GM20431 (cell line): ENCODE measurements at regions not wholly inside any gene's neighbourhood (a gene's known extent, or its start where the extent isn't known, plus 50 kb on each side); places are given as distances from the start of the nearest gene placed in this dataset.

Experiments used
- in situ Hi-C: fragments of 300-500 bp; cut with MseI, MboI; formaldehyde crosslinking; loops from one replicate; pipeline ENCODE4 v1.15.0; 2020; ENCODE audit warnings: low sequenced_read_pairs; ENCODE audit not compliant: unreplicated experiment

DNA sequence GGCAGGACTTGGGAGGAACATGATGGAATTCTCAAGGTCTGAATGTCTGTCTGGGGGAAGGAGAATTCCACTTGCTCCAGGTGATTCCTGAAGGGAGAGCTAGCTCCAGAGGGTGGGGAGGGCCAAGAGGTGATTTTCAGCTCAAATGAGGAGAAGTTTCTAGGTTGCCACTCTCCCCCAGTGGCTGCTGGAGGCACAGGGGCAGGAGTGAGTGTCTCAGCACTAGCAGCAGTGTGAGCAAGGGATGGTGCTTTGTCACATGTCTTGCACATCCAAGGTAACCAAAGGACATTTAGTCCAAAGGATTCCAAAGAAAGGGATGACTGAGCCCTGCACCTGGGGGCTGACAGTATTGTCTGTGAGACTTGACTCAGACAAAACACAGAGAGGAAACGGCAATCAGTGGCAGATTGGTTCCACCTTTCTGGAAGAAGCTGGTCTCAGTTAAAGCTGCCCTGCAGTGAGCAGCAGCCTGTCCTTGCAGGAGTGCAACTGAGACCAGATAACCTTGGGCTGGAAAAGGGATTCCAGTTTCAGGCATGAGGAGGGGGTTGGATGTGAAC lies 51.2 kb upstream of the PCBD1 start:
- in situ Hi-C loops = loop anchor here (10.0 kb wide), 1 partner anchor 265 kb away; no protein-coding TSS in a partner anchor

DNA sequence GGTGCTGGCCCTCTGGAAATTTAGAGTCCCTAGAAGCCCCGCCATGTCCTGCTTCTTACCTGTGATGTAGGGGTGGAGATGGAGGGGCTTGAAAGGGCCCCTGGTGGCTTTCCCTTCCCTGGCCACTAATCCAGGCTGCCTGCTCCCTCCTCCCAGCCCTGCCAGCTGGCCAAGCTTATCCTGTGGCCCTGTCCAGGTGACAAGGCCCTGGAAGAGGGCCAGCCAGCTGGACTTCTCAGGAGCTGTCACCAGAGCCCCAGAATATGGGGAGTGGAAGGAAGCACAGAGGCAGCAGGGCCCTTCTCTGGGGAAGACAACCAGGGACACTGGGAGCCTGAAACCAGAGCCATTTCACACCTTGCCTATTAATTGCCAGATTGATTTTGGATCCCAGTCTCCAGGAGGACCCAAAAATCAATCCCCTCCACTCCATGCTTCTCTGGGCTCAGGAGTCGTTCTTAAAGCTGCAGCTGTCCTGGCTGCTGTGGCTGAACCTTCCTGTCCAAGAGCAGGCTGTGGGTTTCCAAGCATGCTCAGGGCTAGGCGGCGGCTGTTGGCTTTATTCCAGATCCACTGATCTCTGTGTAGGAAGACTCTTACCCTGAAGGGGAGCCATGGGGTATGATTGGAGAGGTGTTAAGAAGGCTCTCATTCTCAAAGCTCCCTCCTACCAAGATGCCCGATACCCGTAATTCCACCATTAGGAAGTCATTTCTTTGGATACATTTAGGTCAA lies 52.6 kb upstream of the PCBD1 start:
- in situ Hi-C loops = no loop called here

DNA sequence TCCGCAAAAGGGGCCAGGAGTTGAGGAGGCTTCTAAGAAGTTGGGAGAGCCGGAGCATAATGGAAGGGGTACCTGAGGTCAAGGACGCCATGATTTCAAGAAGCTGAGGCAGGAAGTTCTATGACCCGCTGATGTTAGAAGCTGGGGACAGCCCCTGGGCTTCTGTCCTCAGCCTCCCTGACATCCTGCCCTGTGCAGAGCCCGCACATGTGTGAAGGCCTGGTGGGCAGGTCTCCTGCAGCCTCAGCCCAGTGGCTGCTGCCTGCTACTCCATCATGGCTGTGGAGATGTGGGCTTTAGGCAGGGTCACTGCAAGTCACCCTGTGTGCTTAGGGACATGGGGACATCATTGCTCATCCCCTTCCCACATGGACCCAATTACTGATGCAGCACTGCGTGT lies 53.8 kb upstream of the PCBD1 start:
- in situ Hi-C loops = no loop called here

DNA sequence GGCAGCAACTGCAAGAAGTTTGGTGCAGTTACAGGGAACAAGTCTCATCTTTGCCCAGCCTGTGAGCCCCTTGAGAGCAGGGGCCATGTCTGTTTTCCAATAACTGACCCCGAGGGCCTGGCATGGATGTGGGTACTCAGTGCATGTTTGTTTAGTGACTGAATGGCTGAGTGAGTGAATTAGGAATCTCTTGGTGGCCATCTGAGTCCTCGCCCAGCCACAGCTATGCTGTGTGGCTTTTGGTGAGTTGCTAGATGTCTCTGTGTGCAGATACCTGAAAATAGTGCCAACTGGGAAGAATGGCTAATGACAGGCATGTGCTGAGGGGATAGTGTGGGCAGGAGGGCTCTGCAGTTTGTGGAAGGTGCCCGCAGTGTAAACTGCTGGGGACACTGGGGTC lies 54.4 kb upstream of the PCBD1 start:
- in situ Hi-C loops = no loop called here

DNA sequence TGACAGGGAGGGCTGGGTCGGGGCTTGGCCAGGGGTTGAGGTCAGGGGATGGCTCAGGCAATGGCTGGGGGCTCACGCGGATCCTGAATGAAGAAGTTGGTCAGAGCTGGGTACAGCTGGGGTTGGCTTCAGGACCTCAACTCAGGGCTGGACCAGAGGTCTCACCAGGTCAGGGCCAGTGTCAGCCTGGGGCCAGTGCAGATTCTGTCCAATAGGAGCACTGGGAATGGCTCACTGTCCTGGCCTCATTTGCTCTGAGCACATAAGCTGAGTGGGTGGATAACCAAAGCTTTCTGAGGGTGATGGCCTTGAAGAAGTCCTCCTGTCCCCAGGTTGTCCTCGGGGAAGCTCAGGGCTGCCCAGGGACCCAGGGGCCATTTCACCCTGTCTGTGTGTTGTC lies 54.9 kb upstream of the PCBD1 start:
- in situ Hi-C loops = no loop called here

DNA sequence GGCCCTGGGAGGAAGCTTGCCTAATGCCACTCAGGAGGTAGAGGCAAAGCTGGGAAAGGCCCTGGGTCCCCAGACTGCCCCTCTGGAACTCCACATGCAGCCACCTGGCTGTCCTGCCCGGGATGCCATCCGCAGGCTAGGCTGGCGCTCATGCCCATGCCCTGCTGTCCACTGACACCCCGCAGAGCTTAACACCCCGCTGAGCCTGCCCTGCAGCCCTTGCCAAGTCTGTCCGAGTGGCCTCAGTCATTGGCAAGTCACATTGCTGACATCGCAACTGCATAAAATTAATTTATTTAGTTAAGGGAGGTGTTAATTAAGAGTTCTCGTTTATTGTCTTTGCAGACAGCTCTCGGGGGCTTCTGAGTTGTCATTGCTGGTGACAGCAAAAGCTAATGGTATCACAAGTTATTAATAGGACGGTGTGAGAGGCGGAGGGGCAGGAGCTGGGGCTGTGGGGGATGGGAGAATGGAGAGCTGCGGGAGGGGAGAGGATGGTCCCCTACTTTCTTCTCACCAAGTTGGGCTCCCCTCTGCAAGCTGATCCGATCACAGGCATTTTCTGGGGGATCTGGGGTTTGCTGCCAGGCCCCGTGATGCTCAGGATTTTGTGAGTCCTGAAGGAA lies 55.6 kb upstream of the PCBD1 start:
- in situ Hi-C loops = no loop called here

DNA sequence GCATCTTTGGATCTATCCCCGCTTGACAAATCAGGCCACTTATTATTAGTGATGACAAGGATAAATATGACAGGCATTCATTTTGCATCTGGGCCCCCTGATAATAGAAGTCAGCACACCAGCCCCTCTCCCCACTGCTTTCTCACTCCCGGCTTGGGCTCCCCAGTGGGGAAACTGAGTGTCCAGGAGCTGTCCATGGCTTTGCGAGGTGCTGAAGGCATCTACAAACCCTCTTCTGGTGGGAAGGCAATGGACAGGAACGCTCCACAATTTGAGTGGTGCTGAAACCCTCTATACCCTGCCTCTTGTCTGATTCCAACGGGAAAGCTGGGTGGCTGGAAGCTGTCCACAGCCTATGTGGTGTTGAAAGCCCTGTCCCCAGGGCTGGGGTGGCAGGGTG lies 61.7 kb upstream of the PCBD1 start:
- in situ Hi-C loops = no loop called here

DNA sequence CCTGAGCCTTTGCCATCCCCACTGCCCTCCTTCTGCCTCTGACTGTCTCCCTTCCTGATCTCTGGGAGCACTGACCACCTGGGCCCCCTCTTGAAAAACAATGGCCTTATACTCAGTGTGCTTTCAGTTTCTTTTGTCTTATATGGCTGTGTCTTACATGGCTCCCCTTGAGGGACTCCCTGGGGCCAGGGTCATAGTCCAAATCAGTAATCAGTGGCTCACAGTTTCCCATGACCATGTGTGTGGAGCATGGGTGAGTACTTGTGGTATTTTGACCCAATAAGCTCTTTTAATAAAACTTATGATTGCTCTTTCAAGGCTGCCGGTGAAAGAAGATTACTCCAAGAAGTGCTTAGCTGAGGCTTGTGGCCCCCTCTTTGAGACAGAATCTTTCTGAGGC lies 62.4 kb upstream of the PCBD1 start:
- in situ Hi-C loops = no loop called here

DNA sequence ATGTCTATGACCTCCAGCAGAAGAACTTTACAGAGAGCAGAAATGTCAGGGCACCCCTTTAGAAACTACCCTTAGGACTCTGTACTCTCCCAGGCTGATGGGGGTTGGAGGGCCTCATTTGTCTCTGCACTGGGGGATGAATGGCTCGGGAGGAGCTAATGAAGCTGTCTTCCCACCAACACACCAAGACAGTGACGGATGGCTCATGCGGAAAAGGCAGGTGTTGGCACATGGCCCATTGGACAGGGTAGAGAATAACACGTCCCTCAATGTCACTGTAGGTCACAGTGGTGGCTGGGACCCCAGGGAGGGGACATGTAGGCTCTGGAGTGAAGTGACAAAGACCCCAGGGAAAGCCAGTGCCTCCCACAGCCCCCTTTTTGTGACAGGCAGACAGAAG lies 64.0 kb upstream of the PCBD1 start:
- in situ Hi-C loops = no loop called here

DNA sequence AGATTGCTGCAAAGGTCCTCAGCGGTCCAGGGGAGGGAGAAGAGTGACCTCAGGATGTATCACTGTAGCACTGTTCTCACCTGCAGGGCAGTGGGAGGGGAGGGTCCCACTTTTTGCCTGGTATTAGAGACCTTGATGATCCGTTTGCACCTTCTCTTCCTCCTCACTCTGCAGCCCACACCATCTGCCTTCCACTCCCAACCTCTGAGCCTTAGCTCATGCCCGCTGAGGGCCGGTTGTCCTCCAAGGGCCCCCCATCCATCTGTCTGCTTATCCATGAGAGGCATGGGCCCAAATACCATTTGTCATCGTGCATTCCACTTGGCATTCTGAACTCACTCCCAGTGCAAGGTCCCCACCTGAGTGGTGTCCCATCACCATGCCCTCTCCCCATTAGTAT lies 64.6 kb upstream of the PCBD1 start:
- in situ Hi-C loops = no loop called here

DNA sequence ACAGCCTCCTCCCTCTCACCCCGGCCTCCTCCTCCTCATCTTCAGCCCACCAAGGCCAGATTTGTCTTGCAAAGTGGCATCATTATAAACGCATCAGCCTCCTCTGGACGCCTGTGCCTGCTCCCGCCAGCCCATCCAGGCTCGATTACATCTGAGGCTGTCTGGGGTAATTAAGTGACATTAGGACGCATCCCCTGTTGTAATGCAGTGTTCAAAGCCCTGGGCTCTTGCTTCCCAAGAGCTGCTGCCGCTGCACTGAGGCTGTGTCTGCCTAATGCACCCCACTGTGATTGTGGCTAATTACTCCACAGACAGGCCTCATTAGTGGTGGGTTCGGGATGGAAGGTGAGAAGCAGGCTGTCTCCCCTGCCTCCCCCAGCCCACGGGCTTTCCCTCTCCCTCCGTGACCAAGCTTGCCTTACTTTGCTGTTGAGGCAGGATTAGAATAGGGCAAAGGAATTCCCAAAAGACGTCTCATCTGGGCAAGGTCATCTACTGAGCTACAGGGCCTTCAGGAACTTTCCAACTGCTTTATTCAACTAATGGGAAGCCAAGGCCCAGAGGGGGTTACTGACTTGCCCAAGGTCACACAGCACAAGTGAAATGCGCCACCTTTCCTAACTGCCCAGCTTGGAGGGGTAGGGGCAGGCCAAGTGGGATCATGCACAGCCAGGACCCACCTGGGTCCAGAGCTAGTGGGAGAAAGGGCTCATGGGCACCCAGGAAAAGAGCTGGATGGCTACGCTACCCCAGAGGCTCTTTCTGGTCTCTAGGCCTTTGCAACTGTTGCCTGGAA lies 66.2 kb upstream of the PCBD1 start:
- in situ Hi-C loops = no loop called here

DNA sequence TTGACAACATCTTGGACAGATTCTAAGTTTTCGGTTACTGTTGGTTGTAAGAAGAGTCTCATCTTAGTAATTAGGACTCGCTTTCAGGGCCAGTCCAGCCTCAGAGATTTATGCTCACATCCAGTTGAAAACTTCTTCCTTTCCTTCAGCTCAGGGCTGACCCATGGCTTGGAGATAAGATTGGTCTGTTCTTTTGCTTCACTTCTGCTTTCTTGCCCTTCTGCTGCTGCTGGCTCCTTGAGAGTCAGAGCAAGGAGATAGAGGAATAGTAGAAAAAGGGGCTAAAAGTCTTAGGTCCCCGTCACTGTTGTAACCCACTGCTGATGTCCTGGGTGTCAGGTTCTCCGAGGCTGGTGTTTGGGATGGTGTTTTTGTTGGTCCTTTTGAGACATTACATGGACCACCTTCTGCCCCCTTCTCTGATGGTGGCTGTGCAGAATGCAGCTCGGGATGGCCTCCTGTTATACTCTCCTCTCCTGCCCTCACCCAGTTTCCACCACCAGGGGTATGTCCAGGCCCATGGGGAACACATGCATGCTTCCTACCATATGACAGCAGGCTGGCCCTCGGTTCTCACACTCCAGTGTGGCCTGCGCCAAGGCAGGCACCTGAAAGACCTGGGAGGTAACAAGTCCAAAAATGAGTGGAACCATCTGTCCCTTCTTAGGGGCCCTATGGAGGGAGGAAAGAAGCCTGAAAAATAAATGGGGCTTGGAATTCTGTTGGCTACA lies 67.8 kb upstream of the PCBD1 start:
- in situ Hi-C loops = no loop called here

DNA sequence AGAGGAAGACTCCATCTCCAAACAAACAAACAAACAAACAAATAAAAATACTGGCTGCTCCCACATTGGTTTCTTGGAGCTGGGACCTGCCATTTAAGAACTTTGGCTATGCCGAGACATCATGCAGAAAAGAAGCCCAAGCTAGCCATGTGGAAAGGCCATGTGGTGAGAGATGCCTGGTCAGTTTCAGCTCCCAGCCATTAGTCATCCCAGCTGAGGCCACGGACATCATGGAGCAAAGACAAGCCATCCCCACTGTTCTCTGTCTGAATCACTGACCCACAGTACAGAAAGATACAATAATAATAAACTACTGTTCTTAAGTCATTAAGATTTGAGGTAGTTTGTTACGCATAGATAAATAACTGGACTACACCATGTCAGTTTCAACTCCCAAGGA lies 70.0 kb upstream of the PCBD1 start:
- in situ Hi-C loops = no loop called here

DNA sequence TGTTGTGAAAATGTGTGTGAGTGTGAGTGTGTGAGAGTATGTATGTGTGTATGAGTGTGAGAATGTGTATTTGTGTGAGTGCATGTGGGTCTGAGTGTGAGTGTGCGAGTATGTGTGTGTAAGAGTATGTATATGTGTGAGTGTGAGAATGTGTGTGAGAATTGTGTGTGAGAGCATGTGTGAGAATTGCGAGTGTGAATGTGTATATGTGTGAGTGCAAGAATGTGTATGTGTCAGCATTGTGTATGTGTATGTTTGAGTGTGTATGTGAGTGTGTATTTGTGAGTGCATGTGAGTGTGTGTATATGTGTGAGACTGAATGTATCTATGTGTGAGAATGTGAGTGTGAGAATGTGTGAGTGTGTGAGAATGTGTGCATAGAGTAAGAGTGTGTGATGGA lies 72.0 kb upstream of the PCBD1 start:
- in situ Hi-C loops = no loop called here

DNA sequence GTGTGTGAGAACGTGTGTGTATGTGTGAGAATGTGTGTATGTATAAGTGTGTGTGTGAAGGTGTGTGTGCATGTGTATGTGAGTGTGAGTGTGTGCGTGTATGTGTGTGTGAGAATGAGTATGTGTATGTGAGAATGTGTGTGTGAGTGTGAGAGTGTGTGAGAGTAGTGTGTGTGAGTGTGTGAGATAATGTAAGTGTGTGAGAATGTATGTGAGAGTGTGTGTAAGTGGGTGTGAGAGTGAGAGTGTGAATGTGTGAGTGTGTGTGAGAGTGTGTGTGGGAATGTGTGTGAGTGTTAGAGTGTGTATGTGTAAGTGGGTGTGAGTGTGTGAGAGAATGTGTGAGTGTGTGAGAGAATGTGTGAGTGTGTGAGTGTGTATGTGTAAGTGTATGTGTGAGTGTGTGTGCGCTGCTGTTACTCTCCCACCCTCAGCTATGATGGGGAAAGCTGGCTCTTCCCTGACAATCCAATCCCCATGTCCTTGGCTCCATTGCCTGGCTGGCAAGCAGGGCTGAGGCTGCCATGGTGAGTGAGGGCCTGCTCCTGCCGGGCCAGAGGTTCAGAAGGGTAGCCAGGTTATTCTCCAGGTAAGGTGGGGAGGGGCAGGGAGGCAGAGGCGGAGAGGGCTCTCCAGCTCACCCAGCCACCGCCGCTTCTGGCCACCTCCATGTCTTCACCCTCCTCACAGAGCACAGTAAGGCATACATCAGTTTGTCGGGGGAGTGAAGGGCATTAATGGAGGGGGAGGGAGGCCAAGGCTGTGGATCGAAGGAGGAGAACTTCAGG lies 72.6 kb upstream of the PCBD1 start:
- in situ Hi-C loops = no loop called here

DNA sequence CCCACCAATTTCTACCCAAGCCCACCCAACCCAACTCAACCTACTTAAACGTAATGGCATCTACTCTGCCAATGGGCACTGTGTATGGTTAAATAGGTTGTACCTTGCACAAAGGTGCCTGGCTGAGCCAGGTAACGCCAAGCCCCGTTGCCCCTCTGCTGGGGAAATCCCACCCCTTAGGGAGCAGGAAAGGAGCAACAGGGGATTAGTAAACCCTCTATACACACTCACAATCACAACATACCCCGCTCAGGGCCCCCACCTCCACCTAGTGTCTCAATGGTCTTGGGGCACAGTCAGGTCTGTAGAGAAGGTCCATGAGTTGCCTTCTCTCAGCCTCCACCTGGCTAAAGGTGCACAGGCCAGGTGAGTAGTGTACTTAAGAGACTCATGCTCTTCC lies 74.3 kb upstream of the PCBD1 start:
- in situ Hi-C loops = no loop called here

DNA sequence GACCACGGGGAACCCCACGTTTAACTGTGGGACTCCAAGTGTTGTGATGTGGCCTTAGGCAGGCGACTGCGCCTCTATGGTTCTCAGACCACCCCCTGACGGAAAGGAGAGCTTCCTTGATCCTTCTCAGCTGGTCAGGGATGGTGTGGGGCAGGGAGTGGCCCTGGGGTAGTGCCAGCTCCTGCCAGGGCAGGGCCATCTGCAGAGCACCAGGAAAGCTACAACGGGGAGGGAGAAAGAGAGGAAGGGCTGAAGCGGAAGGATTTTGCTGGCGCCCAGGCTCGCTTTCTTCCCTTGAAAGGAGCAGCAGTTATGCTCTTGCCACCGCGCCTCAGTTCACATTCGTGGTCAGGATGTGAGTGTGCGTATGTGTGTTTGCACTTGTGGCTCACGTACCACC lies 74.9 kb upstream of the PCBD1 start:
- in situ Hi-C loops = no loop called here

DNA sequence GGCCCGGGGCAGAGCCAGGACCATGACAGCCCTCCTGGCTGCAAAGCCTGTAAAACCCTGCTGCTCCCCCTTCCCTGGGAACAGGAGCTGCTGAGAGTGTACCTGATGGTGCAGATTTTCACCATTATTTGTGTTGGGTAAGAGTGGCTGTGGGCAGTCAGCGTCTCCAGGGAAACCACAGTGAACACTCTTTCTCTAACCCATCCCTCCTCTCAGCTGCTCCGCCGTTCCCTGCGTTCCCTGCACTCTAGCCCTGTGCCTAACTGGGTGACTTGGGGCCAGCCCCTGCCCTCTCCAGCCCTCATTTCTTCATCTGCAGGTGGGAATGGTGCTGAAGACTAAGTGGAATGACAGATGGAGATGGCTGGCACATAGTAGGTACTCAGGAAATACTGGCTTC lies 75.9 kb upstream of the PCBD1 start:
- in situ Hi-C loops = no loop called here

DNA sequence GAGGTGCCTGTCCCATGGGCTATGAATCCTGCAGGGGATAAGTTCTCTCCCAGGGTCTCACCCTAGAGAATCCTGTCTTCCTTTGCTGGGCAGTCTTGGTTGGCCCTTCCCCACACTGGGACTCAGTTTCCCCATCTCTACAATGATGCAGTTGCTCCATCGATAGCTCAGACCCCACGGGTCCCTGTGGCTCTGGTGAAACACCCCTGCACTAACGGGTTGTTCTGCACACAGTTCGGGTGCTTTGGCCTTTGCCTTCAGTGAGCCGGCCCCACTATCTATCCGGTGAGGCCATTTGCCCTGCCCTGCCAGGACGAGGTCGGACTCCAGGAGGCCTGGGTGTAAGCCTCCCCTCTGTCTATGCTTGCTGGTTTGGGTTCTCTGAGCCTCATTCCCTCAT lies 76.5 kb upstream of the PCBD1 start:
- in situ Hi-C loops = no loop called here

DNA sequence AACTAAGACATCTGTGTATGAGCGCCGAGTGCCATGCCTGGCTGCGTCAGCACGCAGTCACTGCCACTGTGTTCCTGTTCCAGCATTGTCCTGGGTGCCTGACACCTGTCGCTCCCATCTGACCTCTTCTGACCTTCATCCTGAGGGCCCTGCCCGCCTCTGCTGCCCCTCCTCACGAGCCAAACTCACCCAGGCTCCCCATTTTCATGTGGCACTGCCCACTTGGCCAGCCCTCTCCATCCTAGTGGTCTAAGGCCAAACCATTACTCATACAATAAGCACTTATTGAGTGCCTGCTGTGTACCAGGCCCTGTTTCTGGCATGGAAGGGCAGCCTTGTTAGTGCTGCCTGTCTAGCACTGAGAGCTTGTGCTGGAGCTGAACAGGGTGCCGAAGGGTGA lies 77.2 kb upstream of the PCBD1 start:
- in situ Hi-C loops = no loop called here
